ENCODE measurements at regions not wholly inside any gene's neighbourhood (a gene's known extent, or its start where the extent isn't known, plus 50 kb on each side); places are given as distances from the start of the nearest gene placed in this dataset.

DNA sequence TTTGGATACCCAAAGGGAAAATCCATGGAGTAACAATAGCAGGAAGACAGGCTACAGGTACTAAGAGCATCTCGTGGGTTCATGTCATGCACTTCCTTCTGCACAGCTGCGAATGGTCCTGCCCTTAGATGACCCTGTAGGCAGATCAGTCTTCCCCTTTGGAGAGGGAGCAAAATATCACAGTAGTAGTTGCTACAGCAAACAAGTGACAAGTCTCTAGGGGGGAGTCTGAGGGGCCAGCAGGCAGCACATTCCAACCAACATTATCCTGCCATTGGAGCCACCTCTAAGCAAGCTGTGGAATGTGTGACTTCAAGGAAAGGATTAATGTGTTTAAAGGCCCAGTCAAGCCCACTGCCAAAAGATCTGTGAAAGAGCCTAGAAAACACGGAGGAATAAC, 273.2 kb upstream of the PARD3B start:
- Histone ChIP-seq H3K9me3 (ENCODE audit: control extremely low read depth in 1 of 3, control insufficient read depth in 2 of 3, insufficient read depth in 1 of 3, low read length in 2 of 3) (no peaks in the 10 kb centered on the region), H2AFZ (ENCODE audit: insufficient read depth, low read depth, low read length, poor library complexity, severe bottlenecking) (no peak overlapping the region), H4K20me1 (ENCODE audit: control insufficient read depth, insufficient read depth, low read length, poor library complexity, severe bottlenecking) (no peaks in the 10 kb centered on the region), H3K79me2 (ENCODE audit: control insufficient read depth, insufficient read depth, low read length) (no peaks in the 10 kb centered on the region), H3K4me1 (ENCODE audit: control insufficient read depth in 2 of 2, insufficient read depth in 2 of 2, low read length in 2 of 2) (no peaks in the 10 kb centered on the region), H3K27ac (ENCODE audit: low read length in 2 of 2) (no peak overlapping the region), H3K4me3 (ENCODE audit: control extremely low read depth in 1 of 5, extremely low read depth in 1 of 5, insufficient read depth in 1 of 5, low read depth in 2 of 5, low read length in 4 of 5) (no peak overlapping the region), H3K4me2 (replicated peaks; ENCODE audit: low read depth, low read length, poor library complexity, severe bottlenecking) (no peak overlapping the region), H3K9ac (ENCODE audit: low read length) (no peak overlapping the region), H3K36me3 (replicated peaks in 1 of 2; ENCODE audit: control extremely low read depth in 1 of 2, control insufficient read depth in 1 of 2, extremely low read depth in 1 of 2, insufficient read depth in 2 of 2, low read length in 1 of 2) (no peaks in the 10 kb centered on the region), H3K27me3 (replicated peaks in 1 of 4; ENCODE audit: control extremely low read depth in 1 of 4, control insufficient read depth in 3 of 4, insufficient read depth in 4 of 4, low read length in 3 of 4) (no peaks in the 10 kb centered on the region)
- no peak overlapping the region for H3K4me3 Mint-ChIP-seq
- POLR2A ChIA-PET: no interaction called here
- intact Hi-C loops (cut with micrococcal nuclease): no loop called here
- 74% methylated on average over 3 of the region's 3 CpGs for WGBS (ENCODE audit: insufficient coverage)
- CTCF ChIA-PET: no interaction called here
- TF ChIP-seq EZH2 (IDR thresholded peaks at IDR 0.05; ENCODE audit: borderline replicate concordance, insufficient read depth, low read depth, low read length, poor library complexity, severe bottlenecking): no peak
- no peak for TF ChIP-seq CTCF (IDR thresholded peaks at IDR 0.05)
- H3K9me3 Mint-ChIP-seq (ENCODE audit: insufficient read depth): peaks cover 6% of the 10 kb centered on the region
- no peak for DNase-seq
- no peaks in the 10 kb centered on the region for H3K4me1 Mint-ChIP-seq
- peaks cover under 1% of the 10 kb centered on the region for H3K27me3 Mint-ChIP-seq
- no peak overlapping the region for H3K27ac Mint-ChIP-seq
- ATAC-seq (ENCODE audit: low read depth): no peak

DNA sequence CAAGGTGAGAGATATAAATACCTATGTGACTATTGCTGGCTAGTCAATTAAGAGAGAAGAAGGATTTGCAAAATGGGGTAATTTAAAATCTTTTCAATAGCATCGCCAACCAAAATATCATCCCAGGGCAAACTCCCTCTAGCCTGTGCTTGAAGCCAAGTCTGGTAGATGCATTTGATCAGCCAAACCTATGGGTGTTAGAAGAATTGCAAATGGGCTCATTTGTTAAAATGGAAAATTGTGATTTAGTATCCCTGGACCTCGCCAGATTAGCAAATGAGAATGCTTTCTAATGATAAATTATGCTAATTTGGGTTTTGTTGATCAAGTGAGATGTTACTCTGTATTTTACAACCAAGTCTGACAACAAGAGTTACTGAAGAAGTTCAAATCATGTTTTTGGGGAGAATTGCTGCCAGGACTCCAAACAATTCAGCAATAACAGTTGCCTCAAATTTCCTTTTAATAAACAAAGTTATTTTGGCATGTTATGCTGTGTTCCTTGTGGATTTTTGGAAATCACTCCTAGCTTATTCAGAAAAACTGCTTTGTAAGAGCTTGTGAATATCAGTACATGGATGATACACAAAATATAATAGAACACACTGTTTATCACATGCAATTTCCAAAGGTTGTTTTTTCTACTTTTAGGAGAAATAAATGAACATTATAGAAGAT, 272.5 kb upstream of the PARD3B start:
- no peak for ATAC-seq (ENCODE audit: low read depth)
- H3K4me1 Mint-ChIP-seq: no peaks in the 10 kb centered on the region
- no peak overlapping the region for H3K27ac ChIP-seq (ENCODE audit: low read length in 2 of 2)
- no peak overlapping the region for H3K4me3 Mint-ChIP-seq
- H3K27me3 Mint-ChIP-seq: no peaks in the 10 kb centered on the region
- intact Hi-C loops (cut with micrococcal nuclease): no loop called here
- CTCF ChIA-PET: interaction anchor here (0.9 kb wide), 1 partner anchor 12 kb away, joined by 3 read pairs; no protein-coding TSS in a partner anchor
- no peak overlapping the region for H3K27ac Mint-ChIP-seq
- POLR2A ChIA-PET: no interaction called here
- peaks cover 6% of the 10 kb centered on the region for H3K9me3 Mint-ChIP-seq (ENCODE audit: insufficient read depth)
- no peak overlapping the region for H2AFZ ChIP-seq (ENCODE audit: insufficient read depth, low read depth, low read length, poor library complexity, severe bottlenecking)
- no peaks in the 10 kb centered on the region for H3K4me1 ChIP-seq (ENCODE audit: control insufficient read depth in 2 of 2, insufficient read depth in 2 of 2, low read length in 2 of 2)
- H3K36me3 ChIP-seq (replicated peaks in 1 of 2; ENCODE audit: control extremely low read depth in 1 of 2, control insufficient read depth in 1 of 2, extremely low read depth in 1 of 2, insufficient read depth in 2 of 2, low read length in 1 of 2): no peaks in the 10 kb centered on the region
- H3K4me2 ChIP-seq (replicated peaks; ENCODE audit: low read depth, low read length, poor library complexity, severe bottlenecking): no peak overlapping the region
- DNase-seq: no peak
- no peaks in the 10 kb centered on the region for H3K9me3 ChIP-seq (ENCODE audit: control extremely low read depth in 1 of 3, control insufficient read depth in 2 of 3, insufficient read depth in 1 of 3, low read length in 2 of 3)
- TF ChIP-seq CTCF (IDR thresholded peaks at IDR 0.05) (no peak), EZH2 (IDR thresholded peaks at IDR 0.05; ENCODE audit: borderline replicate concordance, insufficient read depth, low read depth, low read length, poor library complexity, severe bottlenecking) (no peak)
- H4K20me1 ChIP-seq (ENCODE audit: control insufficient read depth, insufficient read depth, low read length, poor library complexity, severe bottlenecking): no peaks in the 10 kb centered on the region
- WGBS (ENCODE audit: insufficient coverage): no CpG with 5 or more reads among the region's 2 CpGs
- H3K79me2 ChIP-seq (ENCODE audit: control insufficient read depth, insufficient read depth, low read length): no peaks in the 10 kb centered on the region
- H3K27me3 ChIP-seq (replicated peaks in 1 of 4; ENCODE audit: control extremely low read depth in 1 of 4, control insufficient read depth in 3 of 4, insufficient read depth in 4 of 4, low read length in 3 of 4): no peaks in the 10 kb centered on the region
- H3K9ac ChIP-seq (ENCODE audit: low read length): no peak overlapping the region
- H3K4me3 ChIP-seq (ENCODE audit: control extremely low read depth in 1 of 5, extremely low read depth in 1 of 5, insufficient read depth in 1 of 5, low read depth in 2 of 5, low read length in 4 of 5): no peak overlapping the region
